Suppressor macrophage (primary cell): ENCODE measurements at regions not wholly inside any gene's neighbourhood (a gene's known extent, or its start where the extent isn't known, plus 50 kb on each side); places are given as distances from the start of the nearest gene placed in this dataset.

Experiments
- DNase-seq, 4 experiments: peaks; one replicate each; pipeline ENCODE4 v3.0.0-alpha.2; 2020 to 2022

DNA sequence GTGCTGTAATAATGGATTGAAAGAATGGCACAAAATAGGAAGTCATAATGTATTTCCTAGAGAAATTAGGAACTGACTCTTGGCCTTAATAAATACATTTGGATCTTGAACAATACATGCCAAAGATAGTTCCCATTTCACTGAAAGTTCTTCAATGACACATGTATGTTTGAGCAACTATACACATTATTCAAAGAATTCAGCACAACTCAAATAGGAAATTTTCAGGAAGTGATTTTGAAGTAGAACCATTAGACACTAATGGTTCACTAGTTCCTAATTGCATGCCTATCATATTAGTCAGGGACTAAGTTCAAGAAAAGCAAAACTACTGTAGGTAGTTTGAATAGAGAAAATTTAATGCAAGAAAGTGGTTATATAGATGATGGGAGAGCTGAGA is 404.7 kb downstream of the LMO4 start:
- DNase-seq, result peak in 2 of 4 experiments; percentile 3 to 18

DNA sequence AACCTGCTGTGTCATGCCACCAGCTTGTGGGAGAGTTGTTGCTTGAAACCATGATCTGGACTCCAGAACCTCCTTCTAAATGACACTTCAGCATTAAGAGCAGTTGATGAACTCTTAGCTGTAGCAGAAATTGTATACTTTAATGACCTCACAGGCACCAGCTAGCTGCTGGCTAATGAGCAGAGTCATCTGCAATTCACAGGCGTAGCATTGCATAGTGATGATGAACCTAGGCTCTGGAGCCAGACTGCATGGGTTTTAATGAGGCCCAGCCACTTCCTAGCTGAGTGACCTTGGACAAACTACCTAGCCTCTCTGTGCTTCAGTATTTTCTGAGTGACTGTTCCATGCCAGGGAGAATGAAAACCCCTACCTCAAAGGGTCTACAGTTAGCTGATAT is 407.1 kb downstream of the LMO4 start:
- no peak for DNase-seq

DNA sequence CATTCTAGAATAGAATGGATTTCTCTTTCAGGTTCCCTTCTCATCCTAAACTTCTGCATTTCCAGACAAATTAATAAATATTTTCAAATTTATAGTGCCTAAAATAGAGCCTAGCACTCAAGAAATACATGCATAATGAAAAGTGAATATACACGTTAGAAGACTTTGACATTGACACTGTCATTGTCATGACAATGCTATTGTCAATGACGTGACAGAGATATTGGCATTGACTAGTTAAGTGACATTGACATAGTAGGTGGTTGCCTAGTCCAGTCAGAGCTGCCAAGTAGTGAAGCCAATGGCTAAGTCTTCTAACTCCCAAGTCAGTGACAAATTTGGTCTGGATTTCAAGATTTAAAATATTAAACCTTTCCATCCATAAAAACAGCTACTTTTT is 410.5 kb downstream of the LMO4 start:
- DNase-seq, result no peak

DNA sequence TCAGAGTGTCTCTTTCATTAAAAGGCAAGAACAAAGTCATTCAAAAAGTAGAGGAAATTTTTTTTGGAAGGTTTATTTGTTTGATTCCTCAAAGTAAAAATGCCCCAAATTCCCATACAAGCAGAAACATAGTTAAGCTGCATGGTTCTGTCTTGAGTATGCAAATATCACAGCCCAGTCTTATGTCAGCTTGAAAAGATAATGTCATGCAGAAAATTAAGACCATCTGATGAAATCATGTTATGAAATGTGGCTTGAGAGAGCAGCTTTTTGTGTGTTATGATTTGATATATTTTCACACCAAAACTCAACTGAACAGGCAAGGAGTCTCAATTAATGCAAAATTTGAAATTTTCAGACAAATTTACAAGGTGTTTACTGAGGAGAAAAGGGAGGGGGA is 411.0 kb downstream of the LMO4 start:
- DNase-seq, result no peak

DNA sequence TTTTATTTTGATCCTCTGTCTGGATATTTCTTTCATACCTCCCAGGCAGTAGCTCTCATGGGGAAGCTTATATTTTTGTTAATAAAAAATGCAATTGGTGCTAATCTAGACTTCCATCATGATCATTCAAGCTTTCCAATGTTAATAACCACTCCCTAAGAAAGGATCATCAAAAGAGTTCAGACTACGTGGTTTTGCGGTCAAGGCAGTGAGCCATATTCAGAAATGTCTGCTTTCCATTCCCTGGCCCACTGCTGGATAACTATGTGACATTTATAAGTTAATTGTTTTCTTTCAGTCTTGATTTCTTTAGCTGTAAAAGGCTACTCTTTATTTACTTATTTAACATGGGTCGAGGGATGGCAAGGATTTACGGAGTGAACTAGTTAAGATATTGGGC is 414.6 kb downstream of the LMO4 start:
- DNase-seq, result no peak

DNA sequence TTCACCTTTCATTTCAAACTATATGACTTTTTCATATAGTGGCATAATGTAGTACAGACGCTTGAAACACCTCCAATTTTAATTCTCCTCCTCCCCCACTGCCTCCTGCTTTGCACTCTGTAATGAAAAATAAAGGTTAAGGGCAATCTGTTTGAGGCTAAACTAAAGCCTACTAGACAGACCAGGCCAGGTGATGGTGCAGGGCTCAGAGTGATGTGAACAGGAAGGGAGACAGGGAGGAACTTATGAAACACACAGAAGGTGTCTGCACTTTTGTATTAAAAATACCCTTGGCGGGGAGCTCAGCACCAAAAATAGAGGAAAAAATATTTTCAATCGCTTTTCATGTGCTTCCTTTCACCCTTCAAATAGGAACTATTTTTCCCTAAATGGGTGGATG is 415.4 kb downstream of the LMO4 start:
- DNase-seq, result no peak

DNA sequence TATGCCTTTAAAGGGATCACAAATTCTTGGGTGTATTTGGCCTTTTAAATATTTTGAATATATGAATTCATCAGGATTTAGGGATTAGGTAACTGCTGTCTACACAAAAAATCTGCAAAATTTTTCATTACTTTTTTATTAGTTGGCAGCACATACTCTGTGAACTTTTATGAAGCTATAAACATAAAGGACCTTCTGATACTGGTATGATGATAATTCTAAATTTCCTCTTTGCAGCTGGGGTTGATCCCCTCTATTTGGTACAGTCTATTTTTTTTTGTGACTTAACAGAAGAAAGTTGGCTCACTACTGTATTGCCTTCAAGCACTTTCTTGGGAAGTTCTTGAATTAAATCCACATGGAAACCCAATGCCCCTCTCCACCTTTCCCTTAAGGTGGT is 416.1 kb downstream of the LMO4 start:
- DNase-seq, result no peak

DNA sequence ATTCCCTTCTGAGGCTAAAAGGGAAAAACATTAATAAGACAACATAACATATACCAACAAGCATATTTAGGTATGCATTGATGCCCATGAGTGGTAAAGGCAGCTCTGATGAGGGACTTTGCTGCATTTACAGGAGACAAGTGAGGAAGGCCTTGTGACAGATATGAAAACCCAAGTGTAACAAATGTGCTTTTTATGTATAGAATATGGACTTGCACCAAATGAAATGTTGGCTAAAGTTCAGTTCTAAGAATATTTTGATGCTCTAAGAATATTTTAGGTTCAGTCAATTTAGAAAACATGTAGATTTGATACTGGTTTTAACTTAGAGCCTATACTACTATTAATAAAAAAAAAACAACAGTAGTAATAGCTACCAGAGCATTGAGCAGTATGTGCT is 424.7 kb downstream of the LMO4 start:
- DNase-seq, result no peak

DNA sequence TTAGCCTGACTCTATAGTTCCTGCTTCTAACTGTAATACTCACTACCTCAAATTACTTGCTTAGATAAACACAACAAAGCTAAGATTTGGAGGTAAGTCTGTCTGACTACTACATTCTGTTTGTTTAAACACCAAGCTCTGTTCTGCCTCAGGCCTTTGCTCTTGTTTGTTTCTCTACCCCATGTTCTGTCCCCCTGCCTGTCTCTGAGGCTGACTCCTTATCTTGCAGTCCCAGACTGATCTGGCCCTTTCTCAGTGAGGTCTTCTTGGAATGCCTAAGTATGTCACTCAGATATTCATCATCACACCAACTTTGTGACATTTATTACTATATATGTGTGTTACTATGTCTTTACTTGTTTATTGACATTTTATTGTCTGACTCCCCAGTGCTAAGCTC is 425.5 kb downstream of the LMO4 start:
- DNase-seq, result no peak

DNA sequence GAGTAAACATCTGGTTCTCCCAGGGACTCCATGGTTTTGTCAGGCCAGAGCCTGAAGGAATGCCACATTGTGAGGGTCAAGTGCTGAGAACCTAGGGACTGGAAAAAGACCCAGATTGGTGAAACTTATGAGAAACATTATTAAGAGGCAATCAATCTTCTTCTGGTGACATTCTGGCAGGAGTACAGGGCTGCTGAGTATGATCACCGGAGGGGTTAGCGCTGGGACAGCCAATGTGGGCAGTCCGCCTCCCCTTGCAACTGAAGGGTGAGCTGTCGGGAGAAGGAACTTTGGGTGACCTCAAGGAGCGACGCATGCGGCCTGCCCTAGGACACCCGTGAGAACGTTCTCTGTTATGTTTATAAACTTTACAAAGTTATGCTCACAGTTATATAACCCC is 429.0 kb downstream of the LMO4 start:
- DNase-seq, result no peak

DNA sequence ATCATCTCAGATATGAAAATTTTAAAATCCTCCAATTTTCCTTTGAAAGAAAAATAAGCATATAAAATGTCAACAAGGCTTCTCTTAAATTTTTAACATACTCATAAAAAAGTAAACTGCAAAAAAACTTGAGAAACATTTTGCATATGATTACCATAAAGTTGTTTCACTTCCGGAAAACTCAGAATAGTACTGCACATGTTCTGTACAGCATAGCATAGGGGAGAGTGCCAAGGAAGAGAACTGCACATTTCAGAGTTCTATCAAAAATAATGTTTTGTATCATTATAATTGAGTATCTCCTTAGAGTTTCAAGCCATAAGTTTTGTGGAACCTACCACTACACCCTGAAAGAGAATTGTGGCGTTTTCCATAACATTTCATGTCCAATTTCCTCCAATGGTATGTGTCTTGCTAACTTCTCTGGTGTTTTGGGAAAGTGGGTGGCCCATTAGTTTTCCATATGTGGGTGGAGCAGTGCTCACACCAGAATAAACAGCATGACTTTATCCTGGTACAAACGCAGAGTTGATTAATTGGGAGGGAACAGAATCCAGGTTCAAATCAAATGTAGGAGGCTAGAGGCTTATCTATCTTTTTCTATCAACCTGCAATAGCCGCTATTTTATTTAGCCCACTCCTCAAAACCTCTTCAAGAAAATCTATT is 430.9 kb downstream of the LMO4 start:
- no peak for DNase-seq

DNA sequence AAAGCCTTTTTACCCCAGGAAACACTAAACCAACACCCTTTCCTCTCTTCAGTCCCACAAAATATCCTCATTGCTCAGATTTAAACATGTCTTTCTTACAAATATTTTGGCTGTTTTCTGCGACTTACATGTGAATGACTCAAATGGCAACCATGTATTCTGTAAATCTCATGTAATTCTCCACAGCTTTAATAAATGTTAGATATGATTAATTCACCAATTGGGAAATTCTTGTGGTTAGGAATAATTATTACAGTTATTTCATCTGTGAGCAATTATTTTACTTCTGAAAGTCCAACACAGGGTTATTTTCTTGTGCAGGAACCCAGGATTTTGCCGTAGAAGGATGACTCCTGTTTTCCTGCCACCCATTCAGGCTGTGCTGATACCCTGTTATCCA is 431.5 kb downstream of the LMO4 start:
- DNase-seq, result no peak

DNA sequence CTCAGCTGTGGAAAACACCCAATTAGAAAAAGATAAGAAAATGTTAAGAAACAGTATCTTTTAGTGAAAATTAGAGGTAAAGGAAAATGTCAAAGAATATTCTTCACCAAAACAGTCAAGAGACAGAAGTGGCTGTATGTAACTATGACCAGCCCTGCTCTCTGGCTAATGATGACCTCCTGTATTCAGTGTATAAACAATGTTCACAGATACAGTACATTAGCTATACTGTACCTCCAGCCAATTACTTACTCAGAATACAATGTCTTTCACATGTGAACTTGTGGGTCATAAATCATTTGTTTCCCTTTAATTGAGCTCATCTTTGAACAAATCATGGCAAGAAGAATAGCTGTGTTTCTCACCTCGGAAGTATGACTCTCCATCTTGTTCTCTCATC is 432.0 kb downstream of the LMO4 start:
- no peak for DNase-seq

DNA sequence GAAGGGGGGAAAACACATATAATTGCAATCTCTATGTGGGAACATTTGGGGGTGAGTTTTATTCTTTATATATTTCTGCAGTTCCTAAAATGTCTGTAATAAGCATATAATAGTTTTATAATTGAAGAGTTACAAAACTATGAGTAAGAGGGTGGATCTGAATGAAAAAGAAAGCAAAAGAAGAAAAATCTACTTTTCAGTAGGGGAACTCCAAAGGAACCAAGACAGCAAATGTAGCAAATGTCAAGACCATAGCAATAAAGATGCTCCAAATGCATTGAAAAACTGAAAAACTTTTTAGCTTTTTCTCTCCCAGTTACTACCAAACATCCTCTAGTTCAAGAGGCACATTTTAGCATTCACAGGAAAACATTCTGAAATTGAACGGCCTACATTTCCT is 434.8 kb downstream of the LMO4 start:
- no peak for DNase-seq

DNA sequence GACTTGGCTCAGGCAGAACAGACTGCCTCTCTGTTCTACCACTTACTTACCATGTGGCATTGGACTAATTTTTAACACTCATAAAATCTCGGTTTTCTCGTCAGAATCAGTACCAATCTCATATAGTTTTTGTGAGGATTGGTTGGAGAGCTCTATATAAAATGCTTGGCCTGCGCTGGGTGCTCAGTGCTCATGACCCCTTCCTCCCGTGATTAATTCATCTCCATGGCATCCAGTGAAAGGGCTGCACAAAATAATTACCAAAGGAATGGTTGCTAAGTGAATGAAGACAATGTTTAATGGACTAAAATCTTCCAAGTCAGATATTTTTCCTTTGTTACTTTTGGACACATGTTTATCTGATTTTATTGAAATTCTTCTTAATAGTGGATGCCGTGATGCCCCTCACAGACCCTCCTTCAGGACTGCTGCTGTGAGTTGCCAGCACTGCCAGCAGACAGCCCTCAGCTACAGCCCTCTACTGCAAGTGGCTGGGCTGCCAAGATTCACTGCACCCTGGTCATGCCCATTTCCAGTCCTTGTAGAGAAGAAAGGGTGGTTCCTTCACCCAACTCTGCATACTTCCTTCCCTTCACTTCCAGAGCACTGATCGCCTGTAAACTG is 436.5 kb downstream of the LMO4 start:
- DNase-seq, result no peak

DNA sequence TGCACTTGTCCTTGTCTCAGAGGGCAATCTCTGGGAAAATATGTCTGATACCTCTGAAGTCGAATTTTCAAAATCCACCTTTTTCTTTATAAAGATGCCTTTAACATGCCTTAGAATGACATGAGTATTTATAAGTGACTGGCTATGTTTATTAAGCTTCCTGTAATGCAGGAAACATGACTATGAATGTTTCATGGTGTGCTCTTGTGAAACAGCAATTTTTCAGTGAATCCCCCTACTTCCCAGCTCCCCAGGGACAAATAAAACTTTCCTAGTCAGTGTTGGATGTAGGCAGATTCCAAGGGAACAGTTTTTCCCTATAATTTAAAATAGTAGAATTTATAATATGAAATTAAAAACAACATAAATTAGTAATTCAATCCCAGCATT is 437.0 kb downstream of the LMO4 start:
- no peak for DNase-seq

DNA sequence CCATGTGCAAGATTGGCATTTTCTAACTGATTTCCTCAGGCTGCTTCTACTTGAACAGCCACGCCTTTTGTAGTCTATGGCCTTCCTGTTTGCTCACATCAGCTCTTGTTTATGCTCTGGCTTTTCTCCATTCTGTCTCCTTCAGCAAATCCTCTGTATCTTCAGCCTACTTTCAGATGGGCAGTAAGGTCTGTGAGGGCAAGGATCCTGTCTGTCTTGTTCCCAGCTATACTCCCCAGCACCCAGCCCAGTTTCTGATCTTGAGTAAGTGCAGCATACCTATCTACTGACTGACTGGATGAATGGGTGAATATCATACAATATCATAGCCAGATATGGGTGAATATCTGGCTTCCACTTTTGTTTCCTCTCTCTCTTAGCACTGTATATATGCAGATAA is 438.1 kb downstream of the LMO4 start:
- no peak for DNase-seq

DNA sequence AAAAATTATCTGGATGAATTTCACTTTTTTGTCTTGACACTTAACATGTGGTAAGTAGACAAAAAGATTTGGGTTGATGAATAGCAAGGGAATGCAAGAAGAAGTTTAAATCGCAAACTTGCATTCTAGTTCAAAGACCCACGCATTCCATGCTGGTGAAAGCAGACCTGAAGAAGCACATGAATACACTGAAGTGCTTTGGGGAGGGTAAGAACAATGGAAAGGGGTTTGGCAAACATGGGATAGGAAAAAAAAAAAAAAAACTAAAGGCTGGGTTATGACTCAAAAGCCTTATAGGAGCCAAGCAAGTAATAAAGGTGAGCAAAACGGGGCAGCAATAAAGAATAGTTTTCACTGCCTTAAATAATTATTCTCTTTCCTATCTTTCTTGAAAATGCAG is 450.2 kb downstream of the LMO4 start:
- DNase-seq, result no peak

DNA sequence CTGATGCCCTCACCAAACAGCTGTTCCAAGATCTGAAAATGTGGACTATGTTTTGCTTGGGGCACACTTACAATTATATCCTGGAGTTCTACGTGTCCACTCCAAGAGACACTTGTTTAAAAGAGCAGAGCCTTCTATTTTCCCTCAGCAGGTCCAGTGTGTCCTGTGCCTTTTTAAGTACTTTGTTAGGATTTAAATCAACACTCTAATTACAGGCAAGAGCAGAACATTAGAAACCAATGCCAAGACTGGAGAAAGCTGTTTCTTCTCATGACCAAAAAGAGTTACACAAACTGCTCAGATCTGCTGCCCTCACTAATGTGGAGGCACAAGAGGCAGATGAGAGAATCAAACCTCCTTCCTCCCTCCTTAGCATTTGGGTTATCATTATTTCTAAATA is 452.9 kb downstream of the LMO4 start:
- DNase-seq, result no peak

DNA sequence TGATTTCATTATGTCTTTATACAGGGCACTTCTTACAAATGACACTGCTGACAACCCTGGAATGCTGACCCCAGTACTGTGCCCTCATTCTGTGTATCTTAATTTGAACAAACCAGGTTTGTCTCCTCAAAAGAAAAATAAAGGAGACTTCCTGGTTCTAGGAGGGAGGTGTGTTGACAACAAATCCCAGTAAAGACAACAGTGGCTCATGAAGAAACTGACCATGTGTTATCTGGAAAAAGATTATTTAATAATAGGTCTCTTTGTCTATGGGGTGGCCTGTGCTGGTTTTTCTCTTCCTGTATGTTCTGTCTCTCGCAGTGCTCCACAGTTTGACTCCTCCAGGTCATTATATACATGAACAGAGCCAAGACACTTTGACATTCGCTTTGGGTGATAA is 454.6 kb downstream of the LMO4 start:
- no peak for DNase-seq

DNA sequence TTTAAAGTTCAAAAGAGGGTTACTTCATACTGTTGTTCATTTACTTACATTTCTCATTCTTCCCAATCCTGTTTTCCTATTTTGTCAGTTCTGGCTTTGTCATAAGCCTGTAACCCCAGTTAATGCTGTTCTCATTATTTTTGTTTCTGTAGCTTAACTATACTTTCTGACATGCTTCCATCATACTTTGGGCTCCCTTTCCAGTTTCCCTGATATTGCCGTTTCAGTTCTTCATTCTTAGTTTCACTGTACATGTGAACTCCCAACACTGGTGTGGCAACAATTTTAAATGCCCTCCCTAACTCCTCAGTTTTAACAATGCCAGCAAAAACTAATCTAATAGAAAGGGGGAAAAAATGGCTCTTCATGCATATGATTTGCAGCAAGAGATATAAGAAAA is 456.7 kb downstream of the LMO4 start:
- DNase-seq, result peak in 3 of 4 experiments; percentile 12 to 57 (median 13)

DNA sequence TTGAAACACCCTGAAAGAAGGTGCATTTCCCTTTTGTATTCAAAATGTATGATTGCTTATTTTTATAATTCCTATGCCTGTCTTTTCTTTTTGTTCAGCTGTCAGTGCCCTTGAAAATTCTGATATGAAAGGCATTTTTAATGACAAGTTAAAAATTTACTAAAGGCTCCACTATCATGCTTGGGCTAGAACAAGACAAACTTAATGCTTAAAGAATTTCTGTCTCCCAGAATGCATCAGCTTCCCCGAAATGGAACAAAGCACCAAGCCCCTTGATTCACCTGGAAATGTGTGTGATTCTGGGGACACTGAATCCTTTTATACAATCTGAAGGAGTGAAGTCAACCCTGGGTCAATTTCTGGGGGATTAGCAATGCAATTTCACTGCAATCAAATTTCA is 457.5 kb downstream of the LMO4 start:
- DNase-seq, result no peak

DNA sequence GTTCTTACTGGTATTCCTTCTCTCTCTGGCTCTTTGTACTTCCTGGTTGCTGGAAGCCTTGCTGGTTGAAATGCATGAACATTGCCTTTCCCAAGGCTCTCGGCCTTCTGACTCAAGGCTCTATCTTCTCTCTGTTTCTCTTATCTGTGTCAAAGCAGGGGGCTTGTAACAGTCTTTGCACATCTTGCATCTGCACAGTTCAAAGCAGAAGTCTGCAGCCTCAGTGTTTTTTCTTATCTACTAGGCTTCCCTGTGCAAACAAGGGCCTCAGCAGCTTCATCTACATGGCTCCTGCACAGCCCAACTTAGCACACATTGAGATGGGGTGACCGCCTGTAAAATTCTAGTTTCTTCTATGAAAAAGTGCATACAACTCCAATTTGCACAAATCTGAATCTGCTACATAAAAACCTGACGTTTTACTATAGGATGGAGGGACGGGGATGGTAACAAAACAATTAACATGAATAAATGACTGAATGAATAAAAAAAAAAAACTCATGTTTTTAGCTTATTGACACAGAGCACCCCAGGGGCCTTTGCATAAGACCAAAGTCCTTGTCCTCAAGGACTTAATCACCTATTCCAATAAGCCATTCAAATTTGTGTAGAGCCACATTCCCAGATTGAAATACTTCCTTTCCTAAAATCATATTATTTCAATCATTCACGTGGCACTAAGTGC is 458.3 kb downstream of the LMO4 start:
- DNase-seq, result no peak

DNA sequence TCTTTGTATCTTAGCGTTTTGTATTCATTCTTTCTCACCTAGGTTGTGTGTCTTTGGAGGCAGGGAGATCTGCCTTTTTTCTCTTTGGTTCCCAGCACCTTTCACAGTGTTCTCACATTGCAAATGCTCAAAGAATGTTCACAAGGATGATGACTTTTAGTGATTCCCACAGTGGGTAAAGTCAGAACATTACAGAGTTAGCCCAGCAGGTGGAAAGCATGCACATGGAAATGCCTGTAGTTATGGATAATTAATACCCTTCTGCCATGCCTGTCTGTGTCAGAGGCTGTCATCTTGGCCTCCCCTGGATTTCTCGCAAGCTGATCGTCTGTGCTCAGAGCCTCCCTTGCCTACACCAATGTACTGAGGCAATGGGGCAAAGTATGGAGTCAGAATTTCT is 458.9 kb downstream of the LMO4 start:
- no peak for DNase-seq

DNA sequence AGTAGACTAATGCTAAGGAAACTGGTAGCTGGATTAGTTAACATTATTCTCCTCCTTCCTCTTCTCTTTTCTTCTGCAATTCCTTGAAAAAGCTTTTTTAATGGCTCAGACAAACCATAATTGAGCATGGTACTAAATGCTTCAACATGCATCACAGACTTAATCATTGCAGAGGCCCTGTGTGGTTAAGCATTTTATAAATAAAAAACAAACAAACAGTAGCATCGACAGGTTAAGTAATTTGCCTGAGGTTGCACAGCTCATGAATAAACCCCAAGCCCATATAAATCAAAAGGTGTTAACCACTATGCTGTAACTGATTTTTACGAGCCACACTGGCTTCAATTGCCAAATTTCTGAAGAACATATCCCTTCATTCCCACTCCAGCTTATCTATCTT is 462.1 kb downstream of the LMO4 start:
- no peak for DNase-seq
